GM10266 (cell line): ENCODE measurements at regions not wholly inside any gene's neighbourhood (a gene's known extent, or its start where the extent isn't known, plus 50 kb on each side); places are given as distances from the start of the nearest gene placed in this dataset.
A peak's percentile ranks its signal among the peaks of the same experiment; 100 is the strongest.

ENCODE experiments used
- DNase-seq: peaks from one replicate; pipeline ENCODE4 v3.0.0; 2012; ENCODE audit errors: extremely low spot score
- CTCF ChIP-seq: IDR thresholded peaks from 2 replicates; pipeline ENCODE4 v1.5.1; 2012; ENCODE audit warnings: mild to moderate bottlenecking, low read depth; ENCODE audit not compliant: control insufficient read depth, insufficient read depth; ENCODE audit errors: missing control alignments

DNA sequence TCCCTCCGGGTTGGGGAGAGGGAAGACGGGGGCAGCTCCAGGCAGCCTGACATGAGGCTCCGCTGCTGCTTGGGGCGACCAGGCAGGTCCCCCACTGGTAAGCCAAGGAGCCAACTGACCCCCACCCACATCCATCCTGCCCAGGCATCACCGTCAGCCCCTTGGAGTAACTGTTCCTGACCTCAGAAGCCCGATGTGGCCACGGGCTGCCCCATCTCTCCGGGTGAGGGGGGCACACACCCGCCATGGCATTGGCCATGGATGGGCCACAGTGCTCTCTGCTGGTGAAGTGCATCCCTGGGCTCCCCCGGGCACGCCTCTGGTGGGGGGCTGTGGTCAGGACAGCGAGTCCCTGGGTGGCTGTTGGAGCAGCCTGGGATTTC is 100.0 kb downstream of the CRYAA start:
- DNase-seq, result no peak
- TF ChIP-seq CTCF, result peak; percentile 5

DNA sequence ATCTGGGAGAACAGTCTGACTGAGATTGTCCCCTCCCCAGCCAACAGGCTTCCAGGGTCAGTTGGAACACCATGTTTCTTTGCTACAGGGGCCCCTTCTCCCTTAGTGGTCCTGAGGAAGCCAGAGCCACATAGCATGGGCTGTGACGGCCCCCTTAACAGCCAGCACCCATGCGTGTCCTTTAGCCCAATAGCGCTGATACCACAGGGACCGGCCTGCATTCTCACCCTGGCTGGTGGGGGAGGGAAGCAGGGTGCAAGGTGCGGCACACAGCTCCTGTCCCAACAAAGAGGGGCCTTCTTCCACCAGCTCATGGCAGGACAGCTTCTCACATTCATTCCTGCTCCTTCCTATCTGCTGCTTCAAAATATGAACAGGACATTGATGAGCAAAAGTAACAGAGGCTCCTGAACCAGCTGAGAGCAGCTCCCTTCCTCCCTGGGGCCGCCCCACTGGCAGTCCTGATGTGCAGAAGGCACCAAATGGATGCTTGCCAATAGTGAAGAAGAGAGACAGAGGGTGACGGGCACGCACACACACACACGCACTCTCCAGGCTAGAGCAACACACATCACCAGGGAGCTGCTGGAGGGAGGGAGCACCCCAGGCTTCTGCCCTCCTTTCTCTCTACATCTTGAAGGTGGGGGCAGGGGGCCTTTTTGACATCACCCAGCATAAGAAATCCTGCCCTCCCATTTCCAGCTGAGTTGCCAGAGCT is 99.4 kb downstream of the CRYAA start:
- no peak for DNase-seq
- no peak for TF ChIP-seq CTCF

- no peak for TF ChIP-seq CTCF
- DNase-seq, result no peak
These were observed 98.7 kb downstream of the CRYAA start for GRCh38 chr21:43267391-43268085.

GRCh38 chr21:43266534-43266933 is 97.7 kb downstream of the CRYAA start:
- TF ChIP-seq CTCF, result no peak
- DNase-seq, result no peak

- DNase-seq, result no peak
- TF ChIP-seq CTCF, result no peak
These were observed 93.6 kb downstream of the CRYAA start for GRCh38 chr21:43262427-43262826.
